Stomach (tissue), 8 donors: ENCODE measurements at regions not wholly inside any gene's neighbourhood (a gene's known extent, or its start where the extent isn't known, plus 50 kb on each side); places are given as distances from the start of the nearest gene placed in this dataset.

ENCODE experiments used
- DNase-seq, 2 donors: peaks; one replicate each; pipeline versions ENCODE4 v3.0.0 to v3.0.0-alpha.2; 2013 to 2019
- H3K27ac ChIP-seq, 5 donors: fragments of 200-600 bp in 4 of 5; sonication (generic) in 4 of 5; one replicate each; pipeline ENCODE4 v1.5.1; 2013 to 2019; ENCODE audit warnings: mild to moderate bottlenecking in 1 of 5, moderate library complexity in 1 of 5
- H3K27me3 ChIP-seq, 3 donors: fragments of 200-600 bp; sonication (generic); one replicate each; pipeline ENCODE4 v1.5.1; 2017 to 2019; ENCODE audit warnings: mixed run types in 1 of 3
- H3K36me3 ChIP-seq, 4 donors: fragments of 200-600 bp; sonication (generic); 1 replicate in 3 of 4; 2 replicates in 1 of 4; pipeline ENCODE4 v1.5.1; 2016 to 2019
- H3K4me1 ChIP-seq, 4 donors: fragments of 200-600 bp; sonication (generic); one replicate each; pipeline ENCODE4 v1.5.1; 2016 to 2019
- H3K4me3 ChIP-seq, 4 donors: fragments of 200-600 bp; sonication (generic) in 3 of 4; one replicate each; pipeline ENCODE4 v1.5.1; 2016 to 2019; ENCODE audit warnings: mild to moderate bottlenecking in 1 of 4
- H3K9me3 ChIP-seq, 4 donors: fragments of 200-600 bp; sonication (generic); one replicate each; pipeline ENCODE4 v1.5.1; 2016 to 2019
- EP300 ChIP-seq: sonication (generic); formaldehyde crosslinking; IDR thresholded peaks from one replicate; pipeline ENCODE4 v1.6.1; 2017; ENCODE audit warnings: antibody characterized with exemption
- POLR2A ChIP-seq, 4 donors: fragments of 450-650 bp; IDR thresholded peaks; one replicate each; pipeline ENCODE4 v1.6.1; 2016; ENCODE audit warnings: antibody characterized with exemption in 4 of 4, control low read depth in 2 of 4, mild to moderate bottlenecking in 1 of 4, moderate library complexity in 1 of 4
- POLR2AphosphoS5 ChIP-seq, 3 donors: sonication (generic); formaldehyde crosslinking; IDR thresholded peaks; one replicate each; pipeline ENCODE4 v1.6.1; 2016; ENCODE audit warnings: antibody characterized with exemption in 3 of 3
- WGBS, 5 donors: extraction: QIAGEN DNeasy Blood & Tissue Kit in 3 of 5; methylation state at CpG; one replicate each; pipeline versions ENCODE4 v1.1.5 to v1.1.7; 2013 to 2018; 5-methylcytosine and 5-hydroxymethylcytosine counted together
- intact Hi-C: fragments of 100-400 bp; cut with DNase I; formaldehyde crosslinking; loops from one replicate; pipeline ENCODE4 v1.15.1; 2023; ENCODE audit warnings: low total_unique reads
- TF ChIP-seq, protein P1 (sequence below), 7 experiments: fragments of 450-650 bp in 4 of 7; fragments of 200-600 bp in 3 of 7; sonication (generic) in 3 of 7; IDR thresholded peaks; one replicate each; pipeline ENCODE4 v1.5.1; 2016 to 2019; ENCODE audit warnings: antibody characterized with exemption in 7 of 7, control low read depth in 2 of 7, mild to moderate bottlenecking in 1 of 7
- donor health status: healthy with polysubstance abuse.
- donor health status: Bipolar disorder and iron deficiency.
- donor health status: healthy.

DNA sequence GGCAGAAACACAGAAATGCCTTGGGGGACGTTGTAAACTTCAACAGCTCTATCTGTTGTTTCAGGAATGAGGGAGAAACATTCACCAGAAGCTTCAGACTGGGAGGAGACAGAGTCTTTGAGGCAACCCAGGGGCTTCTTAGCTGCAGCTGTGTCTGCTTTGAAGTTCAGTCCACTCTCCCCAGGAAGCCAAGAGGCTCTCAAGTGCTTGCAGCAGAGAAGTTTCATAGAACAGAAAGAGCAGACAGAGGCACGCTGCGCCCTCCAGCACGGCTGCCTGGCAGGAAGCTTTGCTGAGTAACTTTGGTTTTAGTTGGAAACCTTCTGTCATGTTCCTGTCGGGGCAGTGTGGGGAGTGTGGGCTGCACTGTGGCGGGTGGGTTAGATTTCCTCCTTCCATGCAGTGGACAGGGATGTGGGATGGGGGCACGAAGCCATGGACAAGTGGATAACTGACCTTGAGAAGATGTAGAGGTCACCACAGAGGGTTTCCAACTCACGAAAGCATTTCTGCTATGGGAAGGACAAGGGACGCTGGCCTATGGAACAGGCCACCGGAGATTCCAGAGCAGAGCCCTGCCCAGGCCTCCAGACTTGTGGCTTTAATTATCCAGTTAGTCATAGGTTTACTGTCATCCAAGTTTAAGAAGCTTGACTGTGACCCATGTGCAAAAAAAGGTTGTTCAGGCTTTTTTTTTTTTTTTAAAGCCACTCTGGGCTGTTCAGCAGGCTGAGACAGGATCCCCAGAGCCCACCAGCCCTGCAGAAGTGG, 107.7 kb downstream of the ARF6 start:
- 1 to 12% (median 8%) methylated on average over 10 of the region's 10 CpGs for WGBS, 5 donors
- H3K4me1 ChIP-seq: peaks cover 53 to 60% (median 59%) of the 10 kb centered on the region in 4 donors
- TF ChIP-seq POLR2A (IDR thresholded peaks at IDR 0.05): no peak
- no peak for TF ChIP-seq EP300
- TF ChIP-seq POLR2AphosphoS5 (IDR thresholded peaks at IDR 0.05): peak in 2 of 3 donors; percentile 54 to 55

GRCh38 chr14:50001151-50001998, 108.5 kb downstream of the ARF6 start:
- Histone ChIP-seq H3K9me3 (no peaks in the 10 kb centered on the region), H3K4me1 (peaks cover 53 to 60% (median 59%) of the 10 kb centered on the region in 4 donors), H3K4me3 (peak overlapping the region in 2 of 4 donors; percentile 4 to 20), H3K27ac (peak overlapping the region; percentile 89 to 96 (median 92)), H3K27me3 (no peaks in the 10 kb centered on the region), H3K36me3 (no peaks in the 10 kb centered on the region)
- DNase-seq: peak; percentile 75 to 86
- intact Hi-C loops: no loop called here
- TF ChIP-seq, protein P1, sequence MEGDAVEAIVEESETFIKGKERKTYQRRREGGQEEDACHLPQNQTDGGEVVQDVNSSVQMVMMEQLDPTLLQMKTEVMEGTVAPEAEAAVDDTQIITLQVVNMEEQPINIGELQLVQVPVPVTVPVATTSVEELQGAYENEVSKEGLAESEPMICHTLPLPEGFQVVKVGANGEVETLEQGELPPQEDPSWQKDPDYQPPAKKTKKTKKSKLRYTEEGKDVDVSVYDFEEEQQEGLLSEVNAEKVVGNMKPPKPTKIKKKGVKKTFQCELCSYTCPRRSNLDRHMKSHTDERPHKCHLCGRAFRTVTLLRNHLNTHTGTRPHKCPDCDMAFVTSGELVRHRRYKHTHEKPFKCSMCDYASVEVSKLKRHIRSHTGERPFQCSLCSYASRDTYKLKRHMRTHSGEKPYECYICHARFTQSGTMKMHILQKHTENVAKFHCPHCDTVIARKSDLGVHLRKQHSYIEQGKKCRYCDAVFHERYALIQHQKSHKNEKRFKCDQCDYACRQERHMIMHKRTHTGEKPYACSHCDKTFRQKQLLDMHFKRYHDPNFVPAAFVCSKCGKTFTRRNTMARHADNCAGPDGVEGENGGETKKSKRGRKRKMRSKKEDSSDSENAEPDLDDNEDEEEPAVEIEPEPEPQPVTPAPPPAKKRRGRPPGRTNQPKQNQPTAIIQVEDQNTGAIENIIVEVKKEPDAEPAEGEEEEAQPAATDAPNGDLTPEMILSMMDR (IDR thresholded peaks at IDR 0.05): peak in 1 of 7 experiments; percentile 9
- peak in 2 of 3 donors; percentile 61 to 62 for TF ChIP-seq POLR2AphosphoS5 (IDR thresholded peaks at IDR 0.05)
- TF ChIP-seq POLR2A (IDR thresholded peaks at IDR 0.05): no peak
- WGBS, 5 donors: 16 to 45% (median 21%) methylated on average over 16 to 23 of the region's 23 CpGs

More for the DNA sequence above, 107.7 kb downstream of the ARF6 start:
- Histone ChIP-seq H3K4me3 (peak overlapping the region in 2 of 4 donors; percentile 0 to 4), H3K36me3 (no peaks in the 10 kb centered on the region), H3K27me3 (no peaks in the 10 kb centered on the region), H3K9me3 (no peaks in the 10 kb centered on the region), H3K27ac (peak overlapping the region; percentile 89 to 96 (median 92))
- peak; percentile 56 to 88 for DNase-seq
- intact Hi-C loops: no loop called here

DNA sequence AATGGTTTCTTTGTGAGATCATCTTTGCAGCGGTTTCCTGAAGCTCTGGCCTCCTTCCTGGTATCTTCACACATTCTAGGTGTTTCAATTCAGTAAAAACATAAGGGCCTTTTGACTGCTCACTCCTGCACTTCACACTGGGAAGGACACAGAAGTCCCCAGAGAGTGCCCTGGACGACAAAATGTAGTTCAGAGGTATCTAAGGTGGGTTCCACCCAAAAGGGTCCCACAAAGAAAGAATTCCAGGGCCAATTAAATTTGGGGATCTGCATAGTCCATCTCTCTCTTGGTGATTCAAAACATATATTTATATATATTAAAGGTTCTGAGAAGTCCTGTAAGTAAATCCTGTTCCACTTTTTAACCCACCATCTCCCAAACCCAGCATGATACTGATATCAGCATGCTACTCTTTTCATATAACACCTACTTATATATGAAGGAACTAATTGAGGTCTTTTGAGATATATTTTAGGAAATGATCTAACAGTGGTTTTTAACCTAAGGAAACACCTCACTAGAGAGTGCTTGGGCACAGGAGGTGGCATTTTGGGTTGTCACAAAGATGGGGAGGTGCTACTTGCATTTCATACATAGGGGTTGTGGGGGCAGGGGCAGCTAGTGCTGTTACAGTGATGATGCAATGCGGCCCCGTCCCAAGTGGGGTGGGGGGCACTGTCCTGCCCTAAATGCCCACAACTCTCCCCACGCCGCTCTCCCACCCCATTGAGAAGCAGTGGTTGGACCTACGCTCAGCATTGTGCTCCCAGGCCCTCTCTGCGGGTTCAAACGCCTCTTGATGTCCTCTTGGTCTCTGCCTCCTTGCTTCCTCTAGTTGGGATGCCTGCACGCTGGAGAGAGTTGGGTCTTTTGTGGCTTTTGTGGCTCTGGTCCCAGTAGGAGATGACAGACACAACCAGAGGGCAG, 109.4 kb downstream of the ARF6 start:
- Histone ChIP-seq H3K27ac (peak overlapping the region; percentile 89 to 96 (median 92)), H3K9me3 (no peaks in the 10 kb centered on the region), H3K27me3 (no peaks in the 10 kb centered on the region), H3K4me3 (peak overlapping the region; percentile 46 to 57 (median 54)), H3K36me3 (no peaks in the 10 kb centered on the region), H3K4me1 (peaks cover 53 to 60% (median 59%) of the 10 kb centered on the region in 4 donors)
- TF ChIP-seq POLR2AphosphoS5 (IDR thresholded peaks at IDR 0.05): peak in 1 of 3 donors; percentile 15
- TF ChIP-seq, protein P1 (IDR thresholded peaks at IDR 0.05): no peak
- TF ChIP-seq POLR2A (IDR thresholded peaks at IDR 0.05): no peak
- TF ChIP-seq EP300: no peak
- intact Hi-C loops: no loop called here
- 60 to 74% (median 65%) methylated on average over 10 of the region's 10 CpGs for WGBS, 5 donors
- DNase-seq: peak; percentile 34 to 76

- no peak for DNase-seq
- intact Hi-C loops: no loop called here
- TF ChIP-seq, protein P1 (IDR thresholded peaks at IDR 0.05): no peak
- TF ChIP-seq EP300: no peak
- no peak for TF ChIP-seq POLR2AphosphoS5 (IDR thresholded peaks at IDR 0.05)
- TF ChIP-seq POLR2A (IDR thresholded peaks at IDR 0.05): no peak
- Histone ChIP-seq H3K4me3 (peak overlapping the region; percentile 46 to 57 (median 54)), H3K27ac (peak overlapping the region; percentile 81 to 96 (median 89)), H3K9me3 (no peaks in the 10 kb centered on the region), H3K4me1 (peaks cover 53 to 60% (median 59%) of the 10 kb centered on the region in 4 donors), H3K27me3 (no peaks in the 10 kb centered on the region), H3K36me3 (no peaks in the 10 kb centered on the region)
- WGBS, 5 donors: 8 to 27% (median 17%) methylated on average over 6 to 7 of the region's 7 CpGs
These were observed 110.0 kb downstream of the ARF6 start for GRCh38 chr14:50002926-50003212.
